AG04449 (cell line): ENCODE measurements at regions not wholly inside any gene's neighbourhood (a gene's known extent, or its start where the extent isn't known, plus 50 kb on each side); places are given as distances from the start of the nearest gene placed in this dataset.
"Not testable (repeated sequence)": the region's sequence is repeated elsewhere in the genome, so short reads cannot be mapped to it uniquely, and the experiment has no call there.

Experiments
- CTCF ChIA-PET: fragments of 350-600 bp; formaldehyde crosslinking; extraction: SDS; loops from one replicate; lab custom pipeline; 2021; ENCODE audit warnings: antibody characterized with exemption; lab: Yijun Ruan, JAX
- POLR2A ChIA-PET: fragments of 400-600, 350-600 bp; formaldehyde crosslinking; extraction: SDS; loops from one replicate; lab custom pipeline; 2020; ENCODE audit warnings: antibody characterized with exemption, inconsistent platforms; lab: Yijun Ruan, JAX
- DNase-seq: peaks from one replicate; pipeline ENCODE4 v3.0.0-alpha.2; 2010; ENCODE audit warnings: low read depth, low spot score
- H3K4me3 ChIP-seq: 2 replicates; pipeline ENCODE4 v1.5.1; 2011; ENCODE audit warnings: low read depth, mild to moderate bottlenecking, control low read depth, low read length
- CTCF ChIP-seq: IDR thresholded peaks from one replicate; pipeline ENCODE4 v1.5.1; 2011; ENCODE audit warnings: mild to moderate bottlenecking, moderate library complexity, low read length, control low read depth, inconsistent platforms; ENCODE audit not compliant: insufficient read depth; ENCODE audit errors: missing control alignments

GRCh38 chr15:91445695-91446228 is 345.7 kb downstream of the SV2B start:
- no peak for DNase-seq
- ChIA-PET POLR2A (no interaction called here), CTCF (no interaction called here)

GRCh38 chr15:91447991-91448644 is 348.1 kb downstream of the SV2B start:
- no peak for TF ChIP-seq CTCF
- CTCF ChIA-PET = no interaction called here
- no peak overlapping the region for H3K4me3 ChIP-seq
- POLR2A ChIA-PET = no interaction called here
- no peak for DNase-seq

More at GRCh38 chr15:91445695-91446228, 345.7 kb downstream of the SV2B start:
- TF ChIP-seq CTCF = no peak
- no peak overlapping the region for H3K4me3 ChIP-seq

DNA sequence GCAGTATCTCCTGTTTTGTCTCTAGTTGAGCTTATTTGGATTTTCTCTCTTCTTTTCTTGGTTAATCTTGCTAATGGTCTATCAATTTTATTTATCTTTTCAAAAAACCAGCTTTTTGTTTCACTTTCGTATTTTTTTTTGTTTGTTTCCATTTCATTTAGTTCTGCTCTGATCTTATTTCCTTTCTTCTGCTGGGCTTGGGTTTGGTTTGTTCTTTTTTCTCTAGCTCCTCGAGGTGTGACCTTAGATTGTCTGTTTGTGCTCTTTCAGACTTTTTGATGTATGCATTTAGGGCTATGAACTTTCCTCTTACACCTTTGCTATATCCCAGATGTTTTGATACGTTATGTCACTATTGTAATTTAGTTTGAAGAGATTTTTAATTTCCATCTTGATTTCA is 353.3 kb downstream of the SV2B start:
- H3K4me3 ChIP-seq, POLR2A ChIA-PET, DNase-seq, CTCF ChIA-PET: not testable (repeated sequence)

DNA sequence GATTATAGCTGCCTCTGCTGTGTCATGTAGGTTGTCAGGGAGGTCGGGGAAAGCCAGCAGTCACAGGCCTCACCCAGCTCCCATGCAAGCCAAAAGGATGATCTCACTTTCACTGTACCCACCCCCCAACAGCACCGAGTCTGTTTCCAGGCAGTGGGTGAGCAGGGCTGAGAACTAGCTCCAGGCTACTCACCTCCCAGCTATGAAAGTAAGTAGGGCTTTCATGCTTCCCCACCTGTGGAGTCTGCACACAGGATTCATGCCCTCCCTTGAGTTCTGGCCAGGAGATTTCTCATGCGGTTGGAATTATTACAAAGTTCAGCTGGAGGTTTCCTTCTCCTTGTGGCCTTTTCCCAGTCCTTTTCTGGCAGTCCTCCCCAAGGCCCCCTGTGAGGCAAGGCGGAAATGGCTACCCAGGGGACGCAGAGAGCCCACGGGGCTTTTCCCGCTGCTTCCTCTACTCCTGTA is 356.2 kb downstream of the SV2B start:
- no peak overlapping the region for H3K4me3 ChIP-seq
- DNase-seq = peak; percentile 19
- CTCF ChIA-PET = no interaction called here
- TF ChIP-seq CTCF = no peak
- POLR2A ChIA-PET = no interaction called here

DNA sequence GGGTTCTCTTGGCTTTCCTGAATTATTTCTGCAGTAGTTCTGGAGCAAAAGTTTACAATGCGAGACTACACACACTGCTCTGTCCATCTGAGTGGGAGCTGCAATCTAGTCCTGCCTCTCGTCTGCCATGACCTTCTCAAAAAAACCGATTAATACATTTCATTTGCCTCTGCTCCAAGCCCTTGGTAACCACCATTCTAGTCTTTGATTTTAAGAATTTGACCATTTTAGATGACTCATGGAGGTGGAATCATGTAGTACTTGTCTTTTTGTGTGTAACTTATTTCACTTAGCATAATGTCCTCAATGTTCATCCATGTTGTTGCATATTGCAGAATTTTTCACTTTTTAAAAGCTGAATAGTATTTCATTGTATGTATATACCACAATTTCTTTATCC is 356.9 kb downstream of the SV2B start:
- DNase-seq = no peak
- ChIA-PET POLR2A (interaction anchor here (1.0 kb wide), 1 partner anchor 58 kb away, joined by 3 read pairs; no protein-coding TSS in a partner anchor), CTCF (no interaction called here)
- no peak for TF ChIP-seq CTCF
- H3K4me3 ChIP-seq = no peak overlapping the region

GRCh38 chr15:91461377-91461776 is 361.3 kb downstream of the SV2B start:
- POLR2A ChIA-PET = no interaction called here
- no peak for TF ChIP-seq CTCF
- CTCF ChIA-PET = no interaction called here
- no peak for DNase-seq
- H3K4me3 ChIP-seq = no peak overlapping the region

GRCh38 chr15:91465086-91465485 is 365.0 kb downstream of the SV2B start:
- no peak for DNase-seq
- POLR2A ChIA-PET = no interaction called here
- no peak for TF ChIP-seq CTCF
- CTCF ChIA-PET = no interaction called here
- H3K4me3 ChIP-seq = no peak overlapping the region
